Esophagus muscularis mucosa (tissue), 3 donors: ENCODE measurements at regions not wholly inside any gene's neighbourhood (a gene's known extent, or its start where the extent isn't known, plus 50 kb on each side); places are given as distances from the start of the nearest gene placed in this dataset.

Experiments
- CTCF ChIP-seq, 3 experiments: fragments of 200-600 bp in 2 of 3; fragments of 450-650 bp in 1 of 3; sonication (generic) in 2 of 3; IDR thresholded peaks; one replicate each; pipeline ENCODE4 v1.5.1; 2017 to 2019; ENCODE audit warnings: antibody characterized with exemption in 3 of 3, mild to moderate bottlenecking in 2 of 3, moderate library complexity in 1 of 3
- POLR2A ChIP-seq: fragments of 450-650 bp; IDR thresholded peaks from one replicate; pipeline ENCODE4 v1.6.1; 2017; ENCODE audit warnings: antibody characterized with exemption, moderate library complexity, mild to moderate bottlenecking, low read depth
- POLR2AphosphoS5 ChIP-seq, 2 donors: sonication (generic); formaldehyde crosslinking; IDR thresholded peaks; one replicate each; pipeline ENCODE4 v1.6.1; 2017; ENCODE audit warnings: antibody characterized with exemption in 2 of 2

GRCh38 chr12:4089956-4090355, 183.6 kb upstream of the CCND2 start:
- TF ChIP-seq CTCF (IDR thresholded peaks at IDR 0.05): no peak
- TF ChIP-seq POLR2AphosphoS5 (IDR thresholded peaks at IDR 0.05): no peak
- no peak for TF ChIP-seq POLR2A
